HG03460 (cell line): ENCODE measurements at regions not wholly inside any gene's neighbourhood (a gene's known extent, or its start where the extent isn't known, plus 50 kb on each side); places are given as distances from the start of the nearest gene placed in this dataset.
"Not testable (repeated sequence)": the region's sequence is repeated elsewhere in the genome, so short reads cannot be mapped to it uniquely, and the experiment has no call there.

Experiments used
- ATAC-seq: cut with Tn5 transposase; IDR thresholded peaks from one replicate; pipeline ENCODE4 v1.9.1; 2021; ENCODE audit not compliant: unreplicated experiment

- no peak for ATAC-seq
Measured at GRCh38 chr1:238485057-238485911, 594.6 kb upstream of the ZP4 start.

GRCh38 chr1:238484121-238484520, 593.4 kb upstream of the ZP4 start:
- ATAC-seq: no peak

GRCh38 chr1:238476841-238477240, 586.1 kb upstream of the ZP4 start:
- no peak for ATAC-seq

- no peak for ATAC-seq
Measured at GRCh38 chr1:238475712-238476111, 585.0 kb upstream of the ZP4 start.

GRCh38 chr1:238474263-238474662, 583.5 kb upstream of the ZP4 start:
- no peak for ATAC-seq

- no peak for ATAC-seq
Measured at GRCh38 chr1:238469146-238469631, 578.5 kb upstream of the ZP4 start.

GRCh38 chr1:238468068-238468467, 577.3 kb upstream of the ZP4 start:
- no peak for ATAC-seq

- ATAC-seq: no peak
Measured at GRCh38 chr1:238466459-238466858, 575.7 kb upstream of the ZP4 start.

- no peak for ATAC-seq
Measured at GRCh38 chr1:238465449-238465848, 574.7 kb upstream of the ZP4 start.

GRCh38 chr1:238458899-238459298, 568.2 kb upstream of the ZP4 start:
- no peak for ATAC-seq

- no peak for ATAC-seq
Measured at GRCh38 chr1:238457610-238458009, 566.9 kb upstream of the ZP4 start.

GRCh38 chr1:238451781-238452310, 561.1 kb upstream of the ZP4 start:
- ATAC-seq: no peak

GRCh38 chr1:238450976-238451375, 560.3 kb upstream of the ZP4 start:
- ATAC-seq: no peak

- ATAC-seq: no peak
Measured at GRCh38 chr1:238443687-238444086, 553.0 kb upstream of the ZP4 start.

- ATAC-seq: no peak
Measured at GRCh38 chr1:238439511-238439910, 548.8 kb upstream of the ZP4 start.

GRCh38 chr1:238438311-238439270, 547.9 kb upstream of the ZP4 start:
- no peak for ATAC-seq

GRCh38 chr1:238429703-238430102, 539.0 kb upstream of the ZP4 start:
- not testable (repeated sequence) for ATAC-seq

GRCh38 chr1:238419209-238419608, 528.5 kb upstream of the ZP4 start:
- ATAC-seq: no peak

GRCh38 chr1:238409932-238410331, 519.2 kb upstream of the ZP4 start:
- ATAC-seq: no peak

- no peak for ATAC-seq
Measured at GRCh38 chr1:238409191-238409850, 518.6 kb upstream of the ZP4 start.

GRCh38 chr1:238408737-238409136, 518.0 kb upstream of the ZP4 start:
- ATAC-seq: no peak
